ENCODE measurements at regions not wholly inside any gene's neighbourhood (a gene's known extent, or its start where the extent isn't known, plus 50 kb on each side); places are given as distances from the start of the nearest gene placed in this dataset.

DNA sequence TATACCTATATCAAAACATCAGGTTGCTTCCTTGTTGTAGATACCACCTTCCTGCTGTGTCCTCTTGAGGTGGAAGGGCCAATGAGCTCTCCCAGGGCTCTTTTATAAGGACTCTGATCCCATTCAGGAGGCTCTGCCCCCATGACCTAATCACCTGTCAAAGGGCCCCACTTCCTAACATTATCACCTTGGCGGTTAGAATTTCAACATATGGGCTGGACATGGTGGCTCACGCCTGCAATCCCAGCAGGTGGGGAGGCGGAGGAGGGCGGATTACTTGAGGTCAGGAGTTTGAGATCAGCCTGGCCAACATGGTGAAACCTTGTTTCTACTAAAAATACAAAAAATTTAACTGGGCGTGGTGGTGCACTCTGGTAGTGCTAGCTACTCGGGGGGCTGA, 86.4 kb downstream of the HAPSTR1 start:
- CTCF ChIA-PET, result no interaction called here
- H3K4me3 ChIP-seq (ENCODE audit: low read depth, low read length), result no peak overlapping the region
- TF ChIP-seq CTCF (IDR thresholded peaks at IDR 0.05; ENCODE audit: insufficient read depth, low read length, missing control alignments), result no peak
- DNase-seq (ENCODE audit: low read depth, low spot score), result no peak
- POLR2A ChIA-PET, result no interaction called here

DNA sequence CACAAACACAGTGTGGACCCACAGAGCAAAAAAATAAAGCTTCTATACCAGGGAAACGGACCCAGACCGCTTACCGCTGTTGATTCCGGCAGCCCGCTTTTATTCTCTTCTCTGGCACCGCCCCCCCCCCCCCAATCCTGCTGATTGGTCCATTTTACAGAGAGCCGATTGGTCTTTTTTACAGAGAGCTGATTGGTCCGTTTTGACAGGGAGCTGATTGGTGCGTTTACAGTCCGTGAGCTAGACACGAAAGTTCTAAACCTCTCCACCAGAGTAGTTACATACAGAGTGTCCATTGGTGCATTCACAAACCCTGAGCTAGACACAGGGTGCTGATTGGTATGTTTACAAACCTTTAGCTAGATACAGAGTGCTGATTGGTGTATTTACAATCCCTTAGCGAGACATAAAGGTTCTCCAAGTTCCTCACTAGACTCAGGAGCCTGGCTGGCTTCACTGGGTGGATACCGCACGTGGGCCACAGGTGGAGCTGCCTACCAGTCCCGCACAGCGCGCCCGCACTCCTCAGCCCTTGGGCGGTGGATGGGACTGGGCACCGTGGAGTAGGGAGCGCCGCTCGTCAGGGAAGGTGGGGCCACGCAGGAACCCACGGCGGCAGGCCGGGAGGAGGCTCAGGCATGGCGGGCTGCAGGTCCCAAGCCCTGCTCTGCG, 92.4 kb downstream of the HAPSTR1 start:
- POLR2A ChIA-PET, result no interaction called here
- TF ChIP-seq CTCF (IDR thresholded peaks at IDR 0.05; ENCODE audit: insufficient read depth, low read length, missing control alignments), result no peak
- CTCF ChIA-PET, result no interaction called here
- no peak overlapping the region for H3K4me3 ChIP-seq (ENCODE audit: low read depth, low read length)
- no peak for DNase-seq (ENCODE audit: low read depth, low spot score)

GRCh38 chr16:9184354-9184690, 92.9 kb downstream of the HAPSTR1 start:
- POLR2A ChIA-PET, result no interaction called here
- no peak overlapping the region for H3K4me3 ChIP-seq (ENCODE audit: low read depth, low read length)
- DNase-seq (ENCODE audit: low read depth, low spot score), result no peak
- TF ChIP-seq CTCF (IDR thresholded peaks at IDR 0.05; ENCODE audit: insufficient read depth, low read length, missing control alignments), result no peak
- CTCF ChIA-PET, result no interaction called here

DNA sequence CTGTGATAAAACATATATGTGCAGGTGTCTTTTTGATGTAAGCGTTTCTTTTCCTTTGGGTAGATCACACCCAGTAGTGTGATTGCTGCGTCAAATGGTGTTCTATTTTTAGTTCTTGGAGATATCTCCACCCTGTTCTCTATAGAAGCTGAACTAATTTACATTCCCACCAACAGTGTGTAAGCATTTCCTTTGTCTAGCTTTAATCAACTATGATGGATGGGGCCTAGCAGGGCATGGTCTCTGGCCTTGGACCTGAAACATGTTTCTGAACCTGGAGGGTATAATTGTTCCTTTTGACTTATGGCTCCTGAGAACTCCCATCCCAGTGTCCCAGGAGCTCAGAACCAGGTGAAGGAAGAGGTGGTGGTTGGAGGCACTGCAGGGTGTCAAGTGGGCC, 93.9 kb downstream of the HAPSTR1 start:
- TF ChIP-seq CTCF (IDR thresholded peaks at IDR 0.05; ENCODE audit: insufficient read depth, low read length, missing control alignments), result no peak
- H3K4me3 ChIP-seq (ENCODE audit: low read depth, low read length), result no peak overlapping the region
- ChIA-PET CTCF (no interaction called here), POLR2A (no interaction called here)
- no peak for DNase-seq (ENCODE audit: low read depth, low spot score)

GRCh38 chr16:9186061-9186460, 94.6 kb downstream of the HAPSTR1 start:
- ChIA-PET POLR2A (no interaction called here), CTCF (no interaction called here)
- no peak for TF ChIP-seq CTCF (IDR thresholded peaks at IDR 0.05; ENCODE audit: insufficient read depth, low read length, missing control alignments)
- DNase-seq (ENCODE audit: low read depth, low spot score), result no peak
- no peak overlapping the region for H3K4me3 ChIP-seq (ENCODE audit: low read depth, low read length)

DNA sequence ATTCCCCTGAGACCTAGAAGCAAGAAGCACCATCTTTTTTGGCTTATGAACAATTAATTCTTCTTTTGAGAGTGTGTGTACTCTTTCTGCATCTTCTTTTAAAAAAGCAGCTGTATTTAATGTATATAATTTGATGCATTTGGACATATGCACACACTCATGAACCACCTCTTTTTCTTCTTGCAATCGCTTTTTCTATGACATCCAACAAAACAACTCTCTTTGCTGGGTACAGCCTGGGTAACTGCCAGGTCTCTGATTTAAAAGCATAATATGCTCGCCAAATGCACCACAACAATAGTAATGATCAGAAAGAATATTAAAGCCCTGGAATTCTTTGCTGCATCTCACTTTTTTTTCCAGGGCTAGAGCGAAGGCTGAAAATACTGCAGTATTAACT, 97.3 kb downstream of the HAPSTR1 start:
- DNase-seq (ENCODE audit: low read depth, low spot score), result no peak
- no peak for TF ChIP-seq CTCF (IDR thresholded peaks at IDR 0.05; ENCODE audit: insufficient read depth, low read length, missing control alignments)
- no peak overlapping the region for H3K4me3 ChIP-seq (ENCODE audit: low read depth, low read length)
- POLR2A ChIA-PET, result no interaction called here
- CTCF ChIA-PET, result no interaction called here

All from AG04449 (cell line).